ENCODE measurements at regions not wholly inside any gene's neighbourhood (a gene's known extent, or its start where the extent isn't known, plus 50 kb on each side); places are given as distances from the start of the nearest gene placed in this dataset.
A peak's percentile ranks its signal among the peaks of the same experiment; 100 is the strongest.

DNA sequence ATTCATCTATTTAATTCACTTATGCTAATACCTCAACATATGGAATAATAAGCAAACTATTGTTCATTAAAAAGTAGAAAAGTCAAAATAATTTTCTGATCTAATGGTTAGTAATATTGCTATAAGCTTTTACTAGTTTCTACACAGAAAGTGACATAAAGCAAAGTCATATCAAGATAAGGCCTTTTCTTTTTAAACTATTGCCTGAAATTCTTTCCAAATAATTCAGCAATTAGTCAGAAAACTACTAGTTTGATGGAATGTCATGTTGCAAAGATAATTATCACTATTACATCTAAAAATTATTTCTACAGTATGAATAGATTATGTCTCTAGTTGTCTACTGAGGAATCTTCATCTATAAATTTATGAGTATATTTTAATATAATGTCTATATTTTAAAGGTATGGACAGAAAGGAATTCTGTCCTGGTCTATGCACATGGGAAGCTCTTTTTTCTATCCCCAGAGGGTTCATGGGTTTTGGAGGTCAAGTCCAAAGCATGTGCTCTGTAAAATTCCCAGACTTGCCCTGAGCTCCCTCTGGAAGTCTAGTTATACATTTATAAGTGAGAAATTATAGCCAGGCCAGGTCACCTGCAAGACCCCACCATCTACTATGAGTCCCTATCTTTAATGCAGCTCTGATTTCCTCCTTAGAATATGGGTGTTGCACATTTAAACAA is 84.6 kb upstream of the DPYD start:
- TF ChIP-seq, protein P1, sequence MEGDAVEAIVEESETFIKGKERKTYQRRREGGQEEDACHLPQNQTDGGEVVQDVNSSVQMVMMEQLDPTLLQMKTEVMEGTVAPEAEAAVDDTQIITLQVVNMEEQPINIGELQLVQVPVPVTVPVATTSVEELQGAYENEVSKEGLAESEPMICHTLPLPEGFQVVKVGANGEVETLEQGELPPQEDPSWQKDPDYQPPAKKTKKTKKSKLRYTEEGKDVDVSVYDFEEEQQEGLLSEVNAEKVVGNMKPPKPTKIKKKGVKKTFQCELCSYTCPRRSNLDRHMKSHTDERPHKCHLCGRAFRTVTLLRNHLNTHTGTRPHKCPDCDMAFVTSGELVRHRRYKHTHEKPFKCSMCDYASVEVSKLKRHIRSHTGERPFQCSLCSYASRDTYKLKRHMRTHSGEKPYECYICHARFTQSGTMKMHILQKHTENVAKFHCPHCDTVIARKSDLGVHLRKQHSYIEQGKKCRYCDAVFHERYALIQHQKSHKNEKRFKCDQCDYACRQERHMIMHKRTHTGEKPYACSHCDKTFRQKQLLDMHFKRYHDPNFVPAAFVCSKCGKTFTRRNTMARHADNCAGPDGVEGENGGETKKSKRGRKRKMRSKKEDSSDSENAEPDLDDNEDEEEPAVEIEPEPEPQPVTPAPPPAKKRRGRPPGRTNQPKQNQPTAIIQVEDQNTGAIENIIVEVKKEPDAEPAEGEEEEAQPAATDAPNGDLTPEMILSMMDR (conservative IDR thresholded peaks at IDR 0.05; ENCODE audit: low read depth, low read length) = no peak
- DNase-seq (ENCODE audit: low read depth) = no peak
- no peak overlapping the region for H3K4me3 ChIP-seq (ENCODE audit: low read depth, low read length)

DNA sequence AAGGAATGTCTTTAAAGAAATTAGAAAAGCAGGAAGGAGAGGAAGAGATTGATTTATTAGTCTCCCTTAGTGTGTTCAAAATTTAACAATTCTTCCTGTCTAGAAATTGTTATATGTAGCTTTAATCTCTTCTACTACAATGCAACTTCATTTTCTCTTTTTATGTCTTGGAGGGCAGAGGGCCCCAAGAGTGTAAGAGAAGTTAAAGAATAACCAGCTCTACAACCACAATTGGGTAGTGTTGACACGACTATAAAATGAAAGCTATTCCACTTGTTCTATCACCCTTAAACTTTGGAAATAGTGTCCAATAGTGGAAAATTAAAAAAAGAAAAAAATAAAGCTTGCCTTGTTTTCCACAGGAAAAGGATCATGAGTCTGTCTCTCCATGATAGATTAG is 82.6 kb upstream of the DPYD start:
- no peak overlapping the region for H3K4me3 ChIP-seq (ENCODE audit: low read depth, low read length)
- TF ChIP-seq, protein P1 (conservative IDR thresholded peaks at IDR 0.05; ENCODE audit: low read depth, low read length) = no peak
- DNase-seq (ENCODE audit: low read depth) = no peak

DNA sequence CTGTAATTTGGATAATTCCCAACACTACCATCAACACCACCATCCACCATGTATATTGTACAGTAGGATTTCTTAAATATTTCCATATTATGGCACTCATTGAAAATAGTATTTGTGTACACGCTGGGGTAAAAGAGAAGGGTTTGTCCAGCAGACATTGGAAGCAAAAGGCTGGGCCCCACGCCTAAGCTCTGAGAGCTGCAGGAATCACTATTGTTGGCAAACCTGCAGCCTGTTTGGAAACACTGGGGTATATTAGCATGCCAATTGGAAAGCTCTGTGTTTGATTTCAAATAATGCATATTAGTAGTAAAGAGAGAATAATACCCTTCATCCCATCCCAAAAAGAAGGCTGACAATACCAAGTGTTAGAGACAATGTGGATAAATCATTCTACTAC is 81.5 kb upstream of the DPYD start:
- TF ChIP-seq, protein P1 (conservative IDR thresholded peaks at IDR 0.05; ENCODE audit: low read depth, low read length) = no peak
- DNase-seq (ENCODE audit: low read depth) = no peak
- H3K4me3 ChIP-seq (ENCODE audit: low read depth, low read length) = no peak overlapping the region

DNA sequence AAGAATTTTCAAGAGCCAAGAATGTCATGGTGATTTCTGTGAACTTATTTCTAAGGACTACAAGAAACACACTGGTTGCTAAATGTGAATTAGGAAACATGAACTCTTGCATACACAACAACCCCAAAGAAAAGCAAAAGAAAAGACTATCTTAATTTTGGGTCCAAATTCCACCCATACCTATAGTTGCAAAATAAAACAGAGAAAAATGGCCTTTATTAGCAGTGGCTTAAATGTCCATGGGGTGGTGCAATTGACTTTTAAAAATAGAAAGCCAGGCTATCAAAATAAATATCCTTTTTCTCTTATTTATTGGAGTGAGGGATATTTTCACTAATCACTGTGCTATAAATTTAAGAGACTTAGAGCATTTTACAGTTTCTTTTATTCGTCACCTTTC is 80.9 kb upstream of the DPYD start:
- TF ChIP-seq, protein P1 (conservative IDR thresholded peaks at IDR 0.05; ENCODE audit: low read depth, low read length) = peak; percentile 38
- no peak for DNase-seq (ENCODE audit: low read depth)
- H3K4me3 ChIP-seq (ENCODE audit: low read depth, low read length) = no peak overlapping the region

DNA sequence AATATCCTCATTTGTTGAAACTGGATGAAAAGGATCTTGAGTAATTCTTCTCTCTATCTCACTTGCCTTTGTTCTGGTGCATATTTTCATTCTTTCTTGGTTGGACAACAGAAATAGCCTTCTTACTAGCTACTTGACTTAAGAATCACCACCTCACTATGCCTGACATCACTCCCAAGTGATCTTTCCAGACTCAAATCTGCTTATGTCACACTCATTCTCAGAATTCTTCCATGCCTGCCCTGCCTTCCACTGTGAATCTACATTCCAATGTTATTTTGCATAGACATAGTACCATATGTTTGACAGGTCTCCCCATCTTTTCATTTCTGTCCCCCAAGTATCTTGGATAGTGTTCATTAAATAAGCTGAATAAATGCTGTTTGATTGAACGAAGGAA is 78.5 kb upstream of the DPYD start:
- H3K4me3 ChIP-seq (ENCODE audit: low read depth, low read length) = no peak overlapping the region
- TF ChIP-seq, protein P1 (conservative IDR thresholded peaks at IDR 0.05; ENCODE audit: low read depth, low read length) = no peak
- DNase-seq (ENCODE audit: low read depth) = peak; percentile 46

DNA sequence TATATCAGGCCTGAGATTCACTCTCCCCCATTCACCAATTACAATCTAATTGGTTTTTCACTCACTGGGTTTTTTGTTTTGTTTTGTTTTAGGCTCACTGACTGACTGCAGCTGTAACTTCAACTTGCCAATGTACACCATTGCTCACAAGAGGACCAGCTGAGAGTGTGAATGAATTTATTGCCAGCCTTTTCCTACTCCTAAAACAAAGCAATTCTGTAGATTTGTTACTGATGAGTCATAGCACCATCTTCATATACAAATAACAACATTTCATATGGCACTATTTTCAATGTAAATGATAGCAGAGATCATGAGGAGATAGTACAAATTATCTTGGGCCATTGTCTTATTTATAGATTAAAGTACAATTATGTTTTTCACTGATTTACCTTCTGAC is 76.0 kb upstream of the DPYD start:
- DNase-seq (ENCODE audit: low read depth) = no peak
- TF ChIP-seq, protein P1 (conservative IDR thresholded peaks at IDR 0.05; ENCODE audit: low read depth, low read length) = no peak

DNA sequence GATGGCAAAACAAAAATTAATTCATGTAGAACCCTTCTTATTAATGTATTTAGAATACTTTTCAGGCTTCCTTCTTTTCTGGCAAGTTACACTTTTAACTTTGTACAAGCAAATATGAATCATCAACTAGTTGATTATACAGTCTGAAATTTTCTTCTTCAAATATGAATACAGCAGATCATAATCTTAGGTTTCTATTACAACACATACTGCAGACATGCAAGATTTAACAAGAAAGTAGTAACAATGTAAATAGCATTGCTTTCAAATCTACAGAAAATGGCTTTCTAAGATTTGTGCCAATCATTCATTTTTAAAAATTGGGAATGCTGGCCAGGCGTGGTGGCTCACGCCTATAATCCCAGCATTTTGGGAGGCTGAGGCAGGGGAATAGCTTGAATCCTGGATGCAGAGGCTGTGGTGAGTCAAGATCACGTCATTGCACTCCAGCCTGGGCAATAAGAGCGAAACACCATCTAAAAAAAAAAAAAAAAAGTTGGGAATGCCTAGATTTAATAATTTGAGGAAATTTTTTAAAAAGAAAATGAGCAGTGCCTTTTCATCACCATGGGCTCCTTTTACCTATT is 68.4 kb upstream of the DPYD start:
- TF ChIP-seq, protein P1 (conservative IDR thresholded peaks at IDR 0.05; ENCODE audit: low read depth, low read length) = no peak
- no peak for DNase-seq (ENCODE audit: low read depth)
- no peak overlapping the region for H3K4me3 ChIP-seq (ENCODE audit: low read depth, low read length)

More for the DNA sequence above, 76.0 kb upstream of the DPYD start:
- H3K4me3 ChIP-seq (ENCODE audit: low read depth, low read length) = no peak overlapping the region

Data from epithelial cell of proximal tubule (primary cell).